Keratinocyte (primary cell): ENCODE measurements at regions not wholly inside any gene's neighbourhood (a gene's known extent, or its start where the extent isn't known, plus 50 kb on each side); places are given as distances from the start of the nearest gene placed in this dataset.

Experiments used
- EZH2 ChIP-seq: IDR thresholded peaks from one replicate; pipeline ENCODE4 v1.6.1; 2012; ENCODE audit warnings: inconsistent platforms, mild to moderate bottlenecking, low read length, moderate library complexity
- TF ChIP-seq, protein P1 (sequence below), 3 experiments: IDR thresholded peaks in 1 of 3; conservative IDR thresholded peaks in 1 of 3; optimal IDR thresholded peaks in 1 of 3; 2 replicates in 2 of 3; 3 replicates in 1 of 3; pipeline versions ENCODE3 to v1.5.1; 2011; ENCODE audit warnings: low read length in 3 of 3, mild to moderate bottlenecking in 3 of 3, moderate library complexity in 2 of 3, control low read depth in 1 of 3, inconsistent platforms in 1 of 3; ENCODE audit not compliant: insufficient read depth in 2 of 3; ENCODE audit errors: extremely low read depth in 1 of 3

- TF ChIP-seq, protein P1, sequence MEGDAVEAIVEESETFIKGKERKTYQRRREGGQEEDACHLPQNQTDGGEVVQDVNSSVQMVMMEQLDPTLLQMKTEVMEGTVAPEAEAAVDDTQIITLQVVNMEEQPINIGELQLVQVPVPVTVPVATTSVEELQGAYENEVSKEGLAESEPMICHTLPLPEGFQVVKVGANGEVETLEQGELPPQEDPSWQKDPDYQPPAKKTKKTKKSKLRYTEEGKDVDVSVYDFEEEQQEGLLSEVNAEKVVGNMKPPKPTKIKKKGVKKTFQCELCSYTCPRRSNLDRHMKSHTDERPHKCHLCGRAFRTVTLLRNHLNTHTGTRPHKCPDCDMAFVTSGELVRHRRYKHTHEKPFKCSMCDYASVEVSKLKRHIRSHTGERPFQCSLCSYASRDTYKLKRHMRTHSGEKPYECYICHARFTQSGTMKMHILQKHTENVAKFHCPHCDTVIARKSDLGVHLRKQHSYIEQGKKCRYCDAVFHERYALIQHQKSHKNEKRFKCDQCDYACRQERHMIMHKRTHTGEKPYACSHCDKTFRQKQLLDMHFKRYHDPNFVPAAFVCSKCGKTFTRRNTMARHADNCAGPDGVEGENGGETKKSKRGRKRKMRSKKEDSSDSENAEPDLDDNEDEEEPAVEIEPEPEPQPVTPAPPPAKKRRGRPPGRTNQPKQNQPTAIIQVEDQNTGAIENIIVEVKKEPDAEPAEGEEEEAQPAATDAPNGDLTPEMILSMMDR (optimal IDR thresholded peaks at IDR 0.05 in 1 of 3, IDR thresholded peaks at IDR 0.05 in 1 of 3, conservative IDR thresholded peaks at IDR 0.05 in 1 of 3; ENCODE audit: extremely low read depth in 1 of 3, insufficient read depth in 2 of 3, low read length in 3 of 3): no peak
- no peak for TF ChIP-seq EZH2
These were observed 559.7 kb downstream of the BCL11A start for GRCh38 chr2:59993726-59994125.
